Lung (tissue), 11 donors: ENCODE measurements at regions not wholly inside any gene's neighbourhood (a gene's known extent, or its start where the extent isn't known, plus 50 kb on each side); places are given as distances from the start of the nearest gene placed in this dataset.

ENCODE experiments used
- ATAC-seq: fragments of 200-7000 bp; cut with Tn5 transposase; one replicate; pipeline ENCODE4 v1.9.1; 2020; ENCODE audit warnings: moderate number of reproducible peaks; ENCODE audit not compliant: insufficient read depth, low FRiP score
- DNase-seq, 3 donors: peaks; one replicate each; pipeline ENCODE4 v3.0.0-alpha.2; 2013 to 2017
- H3K27ac ChIP-seq, 2 donors: one replicate each; pipeline ENCODE4 v1.5.1; 2013; ENCODE audit warnings: mild to moderate bottlenecking in 2 of 2, moderate library complexity in 2 of 2, control low read depth in 1 of 2, inconsistent platforms in 1 of 2, low read depth in 1 of 2, low read length in 1 of 2
- H3K27me3 ChIP-seq, 3 donors: one replicate each; pipeline ENCODE4 v1.5.1; 2013; ENCODE audit warnings: low read length in 2 of 3; ENCODE audit not compliant: control insufficient read depth in 3 of 3, insufficient read depth in 3 of 3
- H3K36me3 ChIP-seq, 4 donors: one replicate each; pipeline ENCODE4 v1.5.1; 2013; ENCODE audit warnings: low read length in 4 of 4, mild to moderate bottlenecking in 1 of 4, moderate library complexity in 1 of 4; ENCODE audit not compliant: control insufficient read depth in 4 of 4, insufficient read depth in 4 of 4
- H3K4me1 ChIP-seq, 5 donors: one replicate each; pipeline ENCODE4 v1.5.1; 2013; ENCODE audit warnings: low read length in 5 of 5, mild to moderate bottlenecking in 2 of 5, moderate library complexity in 1 of 5; ENCODE audit not compliant: control insufficient read depth in 5 of 5, insufficient read depth in 5 of 5
- H3K4me3 ChIP-seq: one replicate; pipeline ENCODE4 v1.5.1; 2013; ENCODE audit warnings: mild to moderate bottlenecking, control low read depth, moderate library complexity
- H3K9ac ChIP-seq, 2 donors: one replicate each; pipeline ENCODE4 v1.5.1; 2013; ENCODE audit warnings: low read length in 2 of 2, control low read depth in 1 of 2; ENCODE audit not compliant: insufficient read depth in 1 of 2
- H3K9me3 ChIP-seq, 4 donors: one replicate each; pipeline ENCODE4 v1.5.1; 2013; ENCODE audit warnings: low read length in 3 of 4, mild to moderate bottlenecking in 1 of 4, moderate library complexity in 1 of 4; ENCODE audit not compliant: control insufficient read depth in 4 of 4, insufficient read depth in 3 of 4
- CTCF ChIP-seq: IDR thresholded peaks from 2 replicates; pipeline ENCODE4 v1.5.1; 2012; ENCODE audit warnings: mild to moderate bottlenecking; ENCODE audit errors: control extremely low read depth, extremely low read depth
- WGBS, 2 donors: extraction: QIAGEN DNeasy Blood & Tissue Kit; methylation state at CpG; one replicate each; pipeline ENCODE4 v1.1.7; 2013; 5-methylcytosine and 5-hydroxymethylcytosine counted together
- donor health status: control.
- donor health status: control.
- donor health status: Bipolar disorder and iron deficiency.
- donor health status: healthy.
- donor health status: DM: yes; HTN: yes; CAD: no.

- Histone ChIP-seq H3K4me3 (no peak overlapping the region), H3K9ac (no peak overlapping the region), H3K36me3 (no peaks in the 10 kb centered on the region), H3K27ac (no peak overlapping the region), H3K27me3 (no peaks in the 10 kb centered on the region), H3K9me3 (no peaks in the 10 kb centered on the region), H3K4me1 (peaks cover 4 to 25% (median 13%) of the 10 kb centered on the region in 5 donors)
- 85 to 92% methylated on average over 7 of the region's 7 CpGs for WGBS, 2 donors
- no peak for TF ChIP-seq CTCF
- ATAC-seq = no peak
- no peak for DNase-seq
Measured at GRCh38 chr16:66032841-66033240, 333.6 kb upstream of the CDH5 start.

DNA sequence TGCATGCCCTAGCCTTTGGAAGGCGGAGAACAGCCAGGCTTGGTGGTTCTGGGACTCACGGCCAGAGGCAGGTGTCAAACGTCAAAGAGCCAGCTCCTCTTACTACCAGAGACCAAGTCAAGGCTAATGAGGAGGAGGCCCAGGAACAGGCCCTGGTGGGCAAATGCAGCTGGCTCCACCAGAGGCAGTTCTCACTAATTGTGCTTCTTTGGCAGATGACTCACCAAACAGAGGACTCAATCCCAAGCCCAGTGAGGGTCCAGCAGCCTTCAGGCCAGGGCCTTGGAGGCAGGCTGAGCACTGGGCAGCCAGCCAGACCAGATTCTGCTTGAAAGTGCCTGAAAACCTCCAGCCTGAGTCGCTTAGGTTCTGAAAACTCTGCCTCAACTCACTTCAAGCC lies 336.5 kb upstream of the CDH5 start:
- Histone ChIP-seq H3K36me3 (no peaks in the 10 kb centered on the region), H3K9ac (no peak overlapping the region), H3K27ac (peak overlapping the region in 1 of 2 donors; percentile 17), H3K4me3 (no peak overlapping the region), H3K9me3 (peaks cover 0 to under 1% (median 0%) of the 10 kb centered on the region in 4 donors), H3K27me3 (no peaks in the 10 kb centered on the region), H3K4me1 (peaks cover 0 to 11% (median 0%) of the 10 kb centered on the region in 5 donors)
- 81 to 89% methylated on average over 4 of the region's 4 CpGs for WGBS, 2 donors
- no peak for TF ChIP-seq CTCF
- ATAC-seq = no peak
- DNase-seq = peak in 1 of 3 donors; percentile 32

DNA sequence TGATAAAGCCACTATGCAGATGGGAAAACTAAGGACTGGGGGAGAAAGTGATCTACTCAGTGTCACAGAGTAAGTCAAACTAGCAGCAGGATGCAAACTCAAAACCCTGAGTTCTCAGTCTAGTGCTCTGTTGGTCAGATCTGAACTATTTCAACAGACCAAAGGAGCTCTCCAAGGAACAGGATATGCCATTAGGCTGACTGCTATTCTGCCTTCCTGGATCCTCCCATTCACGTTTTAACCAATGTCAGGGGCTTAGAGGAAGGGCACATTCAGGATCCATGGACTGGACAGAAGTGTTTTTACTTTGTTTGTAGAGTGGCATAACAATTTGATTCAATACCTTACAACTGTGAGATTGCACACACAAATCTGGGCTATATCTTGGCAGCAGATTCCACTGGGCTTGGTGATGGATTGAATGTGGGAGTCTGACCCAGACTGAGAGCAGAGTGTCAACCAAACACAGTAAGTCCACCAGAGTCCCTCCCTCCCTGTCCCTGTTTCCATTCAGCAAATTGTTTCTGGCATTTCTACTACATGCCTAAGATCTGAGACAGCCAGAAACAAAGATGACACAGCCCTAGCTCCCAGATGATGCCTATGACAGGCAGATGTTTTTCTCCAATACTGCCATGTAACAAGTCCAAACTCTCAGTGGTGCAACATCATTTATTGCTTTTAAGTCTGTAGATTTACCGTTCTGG lies 337.8 kb upstream of the CDH5 start:
- Histone ChIP-seq H3K27ac (no peak overlapping the region), H3K36me3 (no peaks in the 10 kb centered on the region), H3K27me3 (no peaks in the 10 kb centered on the region), H3K9me3 (peaks cover 0 to 8% (median 6%) of the 10 kb centered on the region in 4 donors), H3K4me1 (peaks cover 0 to 12% (median 0%) of the 10 kb centered on the region in 5 donors), H3K4me3 (no peak overlapping the region), H3K9ac (no peak overlapping the region)
- no peak for ATAC-seq
- no peak for TF ChIP-seq CTCF
- peak; percentile 44 to 80 (median 77) for DNase-seq
- WGBS, 2 donors = 30 to 48% methylated on average over 2 of the region's 2 CpGs
